Osteocyte (in vitro differentiated cells): ENCODE measurements at regions not wholly inside any gene's neighbourhood (a gene's known extent, or its start where the extent isn't known, plus 50 kb on each side); places are given as distances from the start of the nearest gene placed in this dataset.

Source experiments
- DNase-seq: peaks from one replicate; pipeline ENCODE4 v3.0.0; 2021; ENCODE audit warnings: mixed read lengths; ENCODE audit not compliant: unreplicated experiment; ENCODE audit errors: extremely low spot score
- H3K27ac Mint-ChIP-seq: one replicate; pipeline ENCODE4 v1.8.0; 2021; ENCODE audit warnings: mild to moderate bottlenecking, mixed read lengths; ENCODE audit not compliant: unreplicated experiment
- H3K27me3 Mint-ChIP-seq: one replicate; pipeline ENCODE4 v1.8.0; 2021; ENCODE audit warnings: mixed read lengths; ENCODE audit not compliant: unreplicated experiment
- H3K36me3 Mint-ChIP-seq: one replicate; pipeline ENCODE4 v1.8.0; 2021; ENCODE audit warnings: mixed read lengths; ENCODE audit not compliant: unreplicated experiment
- H3K4me1 Mint-ChIP-seq: one replicate; pipeline ENCODE4 v1.8.0; 2021; ENCODE audit warnings: mixed read lengths; ENCODE audit not compliant: unreplicated experiment
- H3K4me3 Mint-ChIP-seq: one replicate; pipeline ENCODE4 v1.8.0; 2021; ENCODE audit warnings: mild to moderate bottlenecking, moderate library complexity, mixed read lengths; ENCODE audit not compliant: unreplicated experiment
- H3K9me3 Mint-ChIP-seq: one replicate; pipeline ENCODE4 v1.8.0; 2021; ENCODE audit warnings: mixed read lengths; ENCODE audit not compliant: unreplicated experiment
- TF ChIP-seq, protein P1 (sequence below): fragments of 200-600 bp; sonication (generic); IDR thresholded peaks from 2 replicates; pipeline ENCODE4 v1.5.0; 2021; ENCODE audit warnings: antibody characterized with exemption, mild to moderate bottlenecking, moderate library complexity

DNA sequence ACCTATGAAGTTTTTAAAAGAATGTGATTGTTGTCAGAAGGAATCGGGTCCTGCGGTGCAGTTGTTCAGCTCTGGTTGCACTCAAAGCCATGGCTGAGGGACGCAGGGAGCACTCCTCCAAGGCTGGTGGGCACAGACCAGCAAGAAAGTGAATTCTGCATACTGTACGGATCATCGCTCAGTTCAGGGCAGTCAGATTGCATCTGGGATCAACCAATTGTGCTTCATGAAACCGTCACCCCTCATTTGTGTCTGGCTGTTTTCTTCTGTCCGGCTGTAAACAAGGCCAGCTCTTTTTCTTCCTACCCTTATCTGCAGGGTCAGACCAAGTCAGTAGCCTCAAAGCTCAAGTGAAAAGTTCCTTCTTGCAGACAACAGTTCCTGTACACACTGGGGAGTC, 478.3 kb downstream of the TFAP2A start:
- DNase-seq, result no peak
- peaks cover 9% of the 10 kb centered on the region for H3K4me1 Mint-ChIP-seq
- no peak overlapping the region for H3K27ac Mint-ChIP-seq
- H3K27me3 Mint-ChIP-seq, result no peaks in the 10 kb centered on the region
- H3K4me3 Mint-ChIP-seq, result no peak overlapping the region
- H3K36me3 Mint-ChIP-seq, result no peaks in the 10 kb centered on the region
- no peaks in the 10 kb centered on the region for H3K9me3 Mint-ChIP-seq
- TF ChIP-seq, protein P1, sequence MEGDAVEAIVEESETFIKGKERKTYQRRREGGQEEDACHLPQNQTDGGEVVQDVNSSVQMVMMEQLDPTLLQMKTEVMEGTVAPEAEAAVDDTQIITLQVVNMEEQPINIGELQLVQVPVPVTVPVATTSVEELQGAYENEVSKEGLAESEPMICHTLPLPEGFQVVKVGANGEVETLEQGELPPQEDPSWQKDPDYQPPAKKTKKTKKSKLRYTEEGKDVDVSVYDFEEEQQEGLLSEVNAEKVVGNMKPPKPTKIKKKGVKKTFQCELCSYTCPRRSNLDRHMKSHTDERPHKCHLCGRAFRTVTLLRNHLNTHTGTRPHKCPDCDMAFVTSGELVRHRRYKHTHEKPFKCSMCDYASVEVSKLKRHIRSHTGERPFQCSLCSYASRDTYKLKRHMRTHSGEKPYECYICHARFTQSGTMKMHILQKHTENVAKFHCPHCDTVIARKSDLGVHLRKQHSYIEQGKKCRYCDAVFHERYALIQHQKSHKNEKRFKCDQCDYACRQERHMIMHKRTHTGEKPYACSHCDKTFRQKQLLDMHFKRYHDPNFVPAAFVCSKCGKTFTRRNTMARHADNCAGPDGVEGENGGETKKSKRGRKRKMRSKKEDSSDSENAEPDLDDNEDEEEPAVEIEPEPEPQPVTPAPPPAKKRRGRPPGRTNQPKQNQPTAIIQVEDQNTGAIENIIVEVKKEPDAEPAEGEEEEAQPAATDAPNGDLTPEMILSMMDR, result no peak

DNA sequence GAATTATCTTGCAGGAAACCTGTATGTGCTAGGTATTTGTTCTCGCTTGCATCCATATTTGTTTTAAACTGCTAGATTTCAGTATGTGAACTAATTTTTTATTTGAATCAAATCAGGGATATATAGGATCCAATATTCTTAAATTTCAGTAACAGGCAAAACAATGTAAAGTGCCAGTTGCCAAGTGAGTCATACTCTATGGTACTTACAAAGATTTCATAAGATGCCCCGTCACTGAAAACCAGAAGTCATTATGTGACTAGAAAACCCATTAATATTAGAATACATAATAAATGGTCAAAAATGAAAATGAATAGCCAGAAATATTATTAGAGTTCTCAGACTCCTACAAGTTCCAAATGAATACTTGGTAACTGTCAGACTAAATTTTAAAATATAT, 481.2 kb downstream of the TFAP2A start:
- no peak overlapping the region for H3K4me3 Mint-ChIP-seq
- H3K4me1 Mint-ChIP-seq, result peaks cover 3% of the 10 kb centered on the region
- H3K27ac Mint-ChIP-seq, result no peak overlapping the region
- no peaks in the 10 kb centered on the region for H3K27me3 Mint-ChIP-seq
- peaks cover 10% of the 10 kb centered on the region for H3K9me3 Mint-ChIP-seq
- DNase-seq, result no peak
- H3K36me3 Mint-ChIP-seq, result no peaks in the 10 kb centered on the region
- TF ChIP-seq, protein P1, result no peak

DNA sequence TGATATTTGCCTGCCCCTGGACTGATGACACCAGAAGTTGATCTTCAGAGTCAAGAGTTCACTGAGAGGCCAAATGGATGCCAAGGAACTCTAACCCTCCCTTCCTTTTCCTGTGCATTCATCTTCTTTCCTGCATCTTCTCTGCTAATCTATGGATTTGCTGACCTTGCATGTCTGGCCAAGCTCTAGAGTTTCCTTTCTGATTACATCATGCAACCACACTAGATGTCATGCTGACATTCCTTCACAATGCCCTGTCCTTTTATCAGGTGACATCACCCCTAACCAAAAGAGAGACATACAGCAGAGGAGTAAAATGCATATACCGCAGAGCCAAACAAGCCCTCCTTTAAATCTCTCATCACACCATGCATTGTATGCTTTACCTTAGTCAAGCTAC, 487.6 kb downstream of the TFAP2A start:
- H3K9me3 Mint-ChIP-seq, result peaks cover 10% of the 10 kb centered on the region

DNA sequence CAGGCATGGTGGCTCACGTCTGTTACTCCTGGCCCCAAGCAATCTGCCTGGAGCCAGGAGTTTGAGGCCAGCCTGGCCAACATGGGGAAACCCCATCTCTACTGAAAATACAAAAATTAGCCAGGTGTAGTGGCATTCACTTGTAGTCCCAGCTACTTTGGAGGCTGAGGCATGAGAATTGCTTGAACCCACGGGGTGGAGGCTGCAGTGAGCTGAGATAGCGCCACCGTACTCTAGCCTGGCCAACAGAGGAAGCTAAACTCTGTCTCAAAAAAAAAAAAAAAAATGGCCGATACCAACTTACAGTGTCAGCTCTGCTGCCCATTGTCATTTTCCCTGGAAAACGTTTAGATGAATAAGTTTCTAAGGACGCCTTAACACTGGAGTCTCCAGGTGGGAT, 489.9 kb downstream of the TFAP2A start:
- no peak overlapping the region for H3K4me3 Mint-ChIP-seq
- no peak overlapping the region for H3K27ac Mint-ChIP-seq

More for the DNA sequence above, 487.6 kb downstream of the TFAP2A start:
- Mint-ChIP-seq H3K36me3 (no peaks in the 10 kb centered on the region), H3K4me1 (no peaks in the 10 kb centered on the region), H3K27ac (no peak overlapping the region), H3K27me3 (no peaks in the 10 kb centered on the region), H3K4me3 (no peak overlapping the region)
- TF ChIP-seq, protein P1, result no peak
- no peak for DNase-seq

DNA sequence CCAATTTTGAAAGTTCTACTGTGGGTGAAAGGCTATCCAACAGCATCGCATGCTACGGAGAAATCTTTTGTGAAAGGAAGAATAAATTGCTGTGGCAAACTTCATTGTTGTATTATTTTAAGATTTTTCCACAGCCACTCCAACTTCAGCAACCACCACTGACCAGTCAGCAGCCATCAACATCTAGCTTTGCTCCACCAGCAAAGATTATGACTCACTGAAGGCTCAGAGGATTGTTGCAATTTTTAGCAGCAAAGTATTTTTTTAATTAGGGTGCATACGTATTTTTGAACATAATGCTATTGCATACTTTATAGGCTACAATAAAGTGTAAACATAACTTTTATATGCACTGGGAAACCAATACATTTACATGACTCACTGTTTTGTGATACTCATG, 493.5 kb downstream of the TFAP2A start:
- no peaks in the 10 kb centered on the region for H3K27me3 Mint-ChIP-seq
- no peaks in the 10 kb centered on the region for H3K36me3 Mint-ChIP-seq
- no peak for DNase-seq
- no peaks in the 10 kb centered on the region for H3K9me3 Mint-ChIP-seq
- H3K4me1 Mint-ChIP-seq, result no peaks in the 10 kb centered on the region
- H3K27ac Mint-ChIP-seq, result no peak overlapping the region
- TF ChIP-seq, protein P1, result no peak
- no peak overlapping the region for H3K4me3 Mint-ChIP-seq

More for the DNA sequence above, 489.9 kb downstream of the TFAP2A start:
- no peak for DNase-seq
- H3K36me3 Mint-ChIP-seq, result no peaks in the 10 kb centered on the region
- H3K9me3 Mint-ChIP-seq, result peaks cover 6% of the 10 kb centered on the region
- TF ChIP-seq, protein P1, result no peak
- H3K27me3 Mint-ChIP-seq, result no peaks in the 10 kb centered on the region
- no peaks in the 10 kb centered on the region for H3K4me1 Mint-ChIP-seq
